Dendritic cell treated with granulocyte-macrophage colony-stimulating factor and Interleukin-4, amounts not matched to agents 40 ng/mL and 50 ng/mL, for 4 days (primary cell): ENCODE measurements at regions not wholly inside any gene's neighbourhood (a gene's known extent, or its start where the extent isn't known, plus 50 kb on each side); places are given as distances from the start of the nearest gene placed in this dataset.

Experiments
- H3K27ac Mint-ChIP-seq: one replicate; pipeline ENCODE4 v1.8.0; 2022; ENCODE audit warnings: mild to moderate bottlenecking, mixed read lengths
- H3K27me3 Mint-ChIP-seq: one replicate; pipeline ENCODE4 v1.8.0; 2022; ENCODE audit warnings: mild to moderate bottlenecking, mixed read lengths
- H3K36me3 Mint-ChIP-seq: one replicate; pipeline ENCODE4 v1.8.0; 2022; ENCODE audit warnings: low read depth, mixed read lengths
- H3K4me1 Mint-ChIP-seq: one replicate; pipeline ENCODE4 v1.8.0; 2022; ENCODE audit warnings: low read depth, mixed read lengths
- H3K4me3 Mint-ChIP-seq: one replicate; pipeline ENCODE4 v1.8.0; 2022; ENCODE audit warnings: mild to moderate bottlenecking, moderate library complexity, mixed read lengths
- H3K9me3 Mint-ChIP-seq: one replicate; pipeline ENCODE4 v1.8.0; 2022; ENCODE audit warnings: mixed read lengths
- intact Hi-C: fragments of 100-400 bp; cut with micrococcal nuclease; formaldehyde crosslinking; loops from one replicate; pipeline ENCODE4 v1.15.0; 2022

DNA sequence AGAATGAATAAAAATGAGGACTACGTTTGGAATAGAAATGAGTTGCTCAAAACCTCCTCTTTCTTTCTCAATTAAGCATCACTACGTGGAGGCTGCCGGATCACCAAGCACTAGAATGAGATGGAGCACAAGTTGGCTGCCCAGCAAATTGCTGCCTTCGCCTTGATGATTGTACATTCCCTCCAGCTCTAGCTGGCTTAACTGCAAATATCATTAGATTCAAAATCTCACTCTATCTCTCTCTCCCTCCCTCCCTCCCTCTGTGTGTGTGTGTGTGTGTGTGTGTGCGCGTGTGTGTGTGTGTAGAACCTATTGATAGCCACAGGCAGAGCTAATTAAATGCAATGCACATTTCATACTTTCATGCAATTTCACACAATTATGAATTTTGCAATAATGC is 310.7 kb upstream of the CDH4 start:
- Mint-ChIP-seq H3K4me1 (no peaks in the 10 kb centered on the region), H3K36me3 (no peaks in the 10 kb centered on the region), H3K4me3 (no peak overlapping the region), H3K9me3 (no peaks in the 10 kb centered on the region), H3K27me3 (no peaks in the 10 kb centered on the region), H3K27ac (no peak overlapping the region)
- intact Hi-C loops, result no loop called here

- Mint-ChIP-seq H3K36me3 (no peaks in the 10 kb centered on the region), H3K9me3 (no peaks in the 10 kb centered on the region), H3K4me1 (no peaks in the 10 kb centered on the region), H3K4me3 (no peak overlapping the region), H3K27me3 (no peaks in the 10 kb centered on the region), H3K27ac (no peak overlapping the region)
- intact Hi-C loops, result no loop called here
These were observed 304.2 kb upstream of the CDH4 start for GRCh38 chr20:60947819-60948218.

DNA sequence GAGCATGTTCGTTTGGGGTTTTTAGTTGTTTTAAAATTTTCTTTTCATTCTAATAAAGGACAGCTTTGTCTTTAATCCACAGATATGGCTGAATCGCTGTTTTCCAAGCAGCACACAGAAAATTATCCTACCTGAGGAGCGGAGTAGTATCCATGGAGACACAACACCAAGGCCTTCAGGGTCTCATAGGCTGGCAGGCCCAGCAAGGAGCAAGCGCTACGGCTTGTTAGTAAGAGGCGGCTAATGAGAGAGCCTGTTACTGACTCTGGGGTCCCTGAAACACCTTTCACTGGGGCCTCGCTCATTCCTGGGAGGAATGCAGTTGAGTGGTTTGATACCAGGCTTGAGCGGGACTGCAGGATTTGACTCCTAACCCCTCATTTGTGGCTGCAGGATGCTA is 303.8 kb upstream of the CDH4 start:
- no peaks in the 10 kb centered on the region for H3K27me3 Mint-ChIP-seq

DNA sequence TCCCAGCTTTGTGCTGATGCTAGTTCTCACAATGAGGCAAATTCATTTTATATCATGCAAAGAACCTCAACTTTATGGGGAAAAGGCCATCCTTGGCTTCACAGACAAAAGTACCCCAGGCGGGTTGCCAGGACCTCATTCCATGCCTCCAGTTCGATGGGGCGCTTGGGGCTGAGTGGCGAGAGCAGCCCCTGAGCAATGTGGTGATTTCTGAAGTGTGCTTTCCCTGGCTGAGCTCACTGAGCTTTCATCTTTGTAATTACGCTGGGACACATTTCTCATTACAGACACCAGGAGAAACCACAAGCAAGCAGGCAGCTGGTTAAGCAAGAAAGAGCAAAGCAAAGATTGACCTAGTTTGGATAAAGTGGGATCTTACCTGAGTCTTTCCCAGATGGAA is 301.5 kb upstream of the CDH4 start:
- Mint-ChIP-seq H3K9me3 (no peaks in the 10 kb centered on the region), H3K4me3 (no peak overlapping the region), H3K27me3 (no peaks in the 10 kb centered on the region), H3K4me1 (no peaks in the 10 kb centered on the region), H3K27ac (no peak overlapping the region), H3K36me3 (no peaks in the 10 kb centered on the region)
- intact Hi-C loops, result no loop called here

More for the DNA sequence above, 303.8 kb upstream of the CDH4 start:
- Mint-ChIP-seq H3K36me3 (no peaks in the 10 kb centered on the region), H3K27ac (no peak overlapping the region), H3K9me3 (no peaks in the 10 kb centered on the region), H3K4me3 (no peak overlapping the region), H3K4me1 (no peaks in the 10 kb centered on the region)
- intact Hi-C loops, result no loop called here

GRCh38 chr20:60950974-60951373 is 301.1 kb upstream of the CDH4 start:
- H3K27ac Mint-ChIP-seq, result no peak overlapping the region
- intact Hi-C loops, result no loop called here
- no peaks in the 10 kb centered on the region for H3K4me1 Mint-ChIP-seq
- no peaks in the 10 kb centered on the region for H3K36me3 Mint-ChIP-seq
- no peaks in the 10 kb centered on the region for H3K9me3 Mint-ChIP-seq
- H3K4me3 Mint-ChIP-seq, result no peak overlapping the region
- no peaks in the 10 kb centered on the region for H3K27me3 Mint-ChIP-seq

GRCh38 chr20:60952861-60953260 is 299.2 kb upstream of the CDH4 start:
- no peaks in the 10 kb centered on the region for H3K4me1 Mint-ChIP-seq
- H3K36me3 Mint-ChIP-seq, result no peaks in the 10 kb centered on the region
- no peak overlapping the region for H3K4me3 Mint-ChIP-seq
- no peak overlapping the region for H3K27ac Mint-ChIP-seq
- H3K27me3 Mint-ChIP-seq, result no peaks in the 10 kb centered on the region
- H3K9me3 Mint-ChIP-seq, result no peaks in the 10 kb centered on the region
- intact Hi-C loops, result no loop called here

DNA sequence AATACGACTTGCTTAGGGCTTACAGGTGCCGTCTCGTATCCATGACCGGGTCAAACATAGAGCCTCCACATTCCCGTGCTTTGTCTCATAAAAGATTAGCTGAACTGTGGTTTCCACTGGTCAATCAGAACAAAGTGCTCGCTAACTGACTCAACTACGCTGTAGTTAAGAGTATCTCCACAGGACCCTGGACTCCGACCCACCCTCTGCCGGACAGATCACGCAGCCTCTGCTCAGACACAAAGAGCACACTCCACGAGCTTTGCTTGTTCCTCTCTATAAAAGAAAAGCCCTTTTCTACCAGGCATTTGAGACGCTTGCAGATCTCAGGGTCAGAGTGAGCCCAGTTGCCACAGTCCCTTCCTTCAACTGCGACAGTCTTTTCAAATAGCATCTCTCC is 298.7 kb upstream of the CDH4 start:
- Mint-ChIP-seq H3K4me3 (no peak overlapping the region), H3K9me3 (no peaks in the 10 kb centered on the region), H3K27ac (no peak overlapping the region), H3K27me3 (no peaks in the 10 kb centered on the region), H3K4me1 (no peaks in the 10 kb centered on the region), H3K36me3 (no peaks in the 10 kb centered on the region)
- intact Hi-C loops, result no loop called here

DNA sequence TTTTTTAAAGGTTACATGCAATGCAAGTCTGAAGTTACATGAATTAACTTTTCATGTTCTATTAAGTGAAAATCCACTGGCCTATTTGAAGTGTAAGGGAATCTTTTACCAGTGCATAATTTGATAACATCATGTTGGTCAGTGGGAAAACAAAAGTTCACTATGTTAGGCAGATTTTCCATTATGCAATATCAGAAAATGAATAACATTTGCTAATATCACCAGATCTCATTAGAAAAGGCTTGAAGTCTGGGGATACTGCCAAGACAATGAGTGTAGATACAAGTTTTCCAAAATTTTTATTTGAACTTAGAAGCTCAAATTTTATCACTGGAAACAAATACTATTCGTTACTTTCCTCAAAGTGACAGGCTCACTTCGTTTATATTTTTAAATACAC is 296.4 kb upstream of the CDH4 start:
- H3K27me3 Mint-ChIP-seq, result no peaks in the 10 kb centered on the region
- no peaks in the 10 kb centered on the region for H3K4me1 Mint-ChIP-seq
- no peak overlapping the region for H3K27ac Mint-ChIP-seq
- H3K36me3 Mint-ChIP-seq, result no peaks in the 10 kb centered on the region
- no peak overlapping the region for H3K4me3 Mint-ChIP-seq
- intact Hi-C loops, result no loop called here
- no peaks in the 10 kb centered on the region for H3K9me3 Mint-ChIP-seq

DNA sequence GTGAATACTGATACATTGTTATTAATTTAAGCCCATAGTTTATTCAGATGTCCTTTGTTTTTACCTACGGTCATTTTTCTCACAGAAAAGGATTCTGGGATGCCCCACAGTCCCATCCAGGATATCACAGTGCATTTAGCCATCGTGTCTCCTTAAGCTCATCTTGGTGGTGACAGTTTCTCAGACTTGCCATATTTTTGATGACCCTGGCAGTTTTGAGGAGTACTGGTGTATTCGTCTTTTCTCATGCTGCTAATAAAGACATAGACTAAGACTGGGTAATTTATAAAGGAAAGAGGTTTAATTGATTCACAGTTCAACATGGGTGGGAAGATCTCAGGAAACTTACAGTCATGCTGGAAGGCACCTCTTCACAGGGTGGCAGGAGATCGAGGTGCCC is 295.9 kb upstream of the CDH4 start:
- Mint-ChIP-seq H3K4me3 (no peak overlapping the region), H3K36me3 (no peaks in the 10 kb centered on the region), H3K27ac (no peak overlapping the region), H3K27me3 (no peaks in the 10 kb centered on the region), H3K9me3 (no peaks in the 10 kb centered on the region), H3K4me1 (no peaks in the 10 kb centered on the region)
- intact Hi-C loops, result no loop called here

DNA sequence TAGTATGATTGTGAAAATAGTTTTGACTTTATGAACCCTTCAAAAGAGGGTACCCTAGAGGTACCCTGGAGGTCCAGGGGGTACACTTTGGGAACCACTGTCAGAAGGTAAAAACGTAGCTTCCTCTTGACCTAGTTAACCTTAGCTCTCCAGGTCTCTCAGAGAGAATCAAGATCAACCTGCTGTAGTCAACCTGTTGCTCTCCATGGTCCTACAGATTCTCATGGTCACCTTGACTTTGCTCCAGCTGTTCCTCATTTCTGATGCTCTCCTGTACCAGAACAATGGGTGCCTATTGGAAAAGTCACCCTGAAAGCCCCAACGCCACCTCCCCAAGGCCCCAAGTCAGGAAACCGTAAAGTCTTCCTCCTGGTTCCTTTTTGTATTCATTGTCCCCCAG is 294.4 kb upstream of the CDH4 start:
- intact Hi-C loops, result no loop called here

GRCh38 chr20:60959971-60960370 is 292.1 kb upstream of the CDH4 start:
- Mint-ChIP-seq H3K27ac (no peak overlapping the region), H3K27me3 (no peaks in the 10 kb centered on the region), H3K4me3 (no peak overlapping the region), H3K4me1 (no peaks in the 10 kb centered on the region), H3K9me3 (no peaks in the 10 kb centered on the region), H3K36me3 (no peaks in the 10 kb centered on the region)
- intact Hi-C loops, result no loop called here

More for the DNA sequence above, 294.4 kb upstream of the CDH4 start:
- no peaks in the 10 kb centered on the region for H3K27me3 Mint-ChIP-seq
- no peaks in the 10 kb centered on the region for H3K4me1 Mint-ChIP-seq
- no peaks in the 10 kb centered on the region for H3K9me3 Mint-ChIP-seq
- no peak overlapping the region for H3K4me3 Mint-ChIP-seq
- H3K27ac Mint-ChIP-seq, result no peak overlapping the region
- H3K36me3 Mint-ChIP-seq, result no peaks in the 10 kb centered on the region

GRCh38 chr20:60960500-60960899 is 291.6 kb upstream of the CDH4 start:
- H3K36me3 Mint-ChIP-seq, result no peaks in the 10 kb centered on the region
- intact Hi-C loops, result no loop called here
- H3K4me1 Mint-ChIP-seq, result no peaks in the 10 kb centered on the region
- no peaks in the 10 kb centered on the region for H3K27me3 Mint-ChIP-seq
- H3K4me3 Mint-ChIP-seq, result no peak overlapping the region
- no peaks in the 10 kb centered on the region for H3K9me3 Mint-ChIP-seq
- no peak overlapping the region for H3K27ac Mint-ChIP-seq

- Mint-ChIP-seq H3K4me1 (no peaks in the 10 kb centered on the region), H3K9me3 (peaks cover 1% of the 10 kb centered on the region), H3K27me3 (no peaks in the 10 kb centered on the region), H3K4me3 (no peak overlapping the region), H3K36me3 (no peaks in the 10 kb centered on the region), H3K27ac (no peak overlapping the region)
- intact Hi-C loops, result no loop called here
These were observed 290.5 kb upstream of the CDH4 start for GRCh38 chr20:60961551-60961950.

DNA sequence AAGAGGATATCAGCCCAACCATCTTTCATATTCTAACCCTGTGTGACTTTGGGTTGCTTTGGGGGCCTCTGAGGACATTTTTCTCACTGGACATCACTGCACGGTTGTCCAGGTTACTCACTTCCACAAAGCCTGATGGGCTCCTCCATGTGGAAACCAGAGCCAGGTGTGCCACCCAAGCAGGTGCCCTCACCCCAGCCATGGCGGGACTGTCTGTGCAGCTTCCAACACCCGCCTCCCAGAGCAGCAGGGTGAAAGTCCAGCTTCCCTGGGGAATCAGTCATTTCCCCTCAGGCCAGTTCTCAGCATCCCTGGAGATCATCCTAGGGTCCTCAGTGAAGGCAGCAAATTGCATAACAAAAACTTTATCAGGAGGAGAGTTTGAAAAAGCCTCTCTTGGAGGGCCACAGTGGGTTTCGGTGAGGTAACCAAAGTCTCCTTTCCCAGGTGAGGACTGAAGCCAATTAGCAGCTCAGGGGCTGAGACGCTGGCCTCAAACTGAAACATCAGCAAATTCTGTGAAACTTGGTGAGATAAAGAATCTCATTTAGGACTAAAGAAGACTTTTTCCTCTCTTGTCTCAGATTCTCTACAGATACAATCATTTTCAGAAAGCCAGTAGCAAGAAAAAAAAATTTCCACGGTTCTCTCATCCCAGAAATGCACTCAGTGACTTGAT is 289.6 kb upstream of the CDH4 start:
- peaks cover 6% of the 10 kb centered on the region for H3K9me3 Mint-ChIP-seq
- H3K4me3 Mint-ChIP-seq, result no peak overlapping the region
- no peaks in the 10 kb centered on the region for H3K4me1 Mint-ChIP-seq
- no peak overlapping the region for H3K27ac Mint-ChIP-seq
- intact Hi-C loops, result no loop called here
- H3K36me3 Mint-ChIP-seq, result no peaks in the 10 kb centered on the region
- H3K27me3 Mint-ChIP-seq, result peaks cover 6% of the 10 kb centered on the region

DNA sequence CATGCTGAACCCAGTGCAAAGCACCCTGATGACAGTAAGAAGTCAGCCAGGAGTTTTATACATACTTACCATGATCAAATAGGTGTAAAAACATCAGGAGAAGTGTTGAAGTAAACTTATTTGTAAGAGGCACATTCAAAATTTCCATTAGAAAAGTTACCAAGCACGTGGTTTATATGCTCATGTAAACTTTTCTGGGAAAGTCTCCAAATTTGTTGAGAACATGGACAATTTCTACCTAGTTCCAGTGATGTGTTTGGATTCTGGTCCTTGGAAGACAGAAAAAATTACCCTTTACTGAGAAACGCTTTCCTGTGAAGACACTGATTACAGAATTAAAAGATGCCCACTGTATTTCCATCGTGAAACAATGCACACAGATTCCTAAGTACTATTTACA is 288.9 kb upstream of the CDH4 start:
- no peak overlapping the region for H3K4me3 Mint-ChIP-seq
- H3K4me1 Mint-ChIP-seq, result no peaks in the 10 kb centered on the region
- H3K27ac Mint-ChIP-seq, result no peak overlapping the region

More for the DNA sequence above, 288.9 kb upstream of the CDH4 start:
- intact Hi-C loops, result no loop called here
- H3K27me3 Mint-ChIP-seq, result peaks cover 6% of the 10 kb centered on the region
- H3K36me3 Mint-ChIP-seq, result no peaks in the 10 kb centered on the region
- H3K9me3 Mint-ChIP-seq, result peaks cover 6% of the 10 kb centered on the region
